ENCODE measurements at regions not wholly inside any gene's neighbourhood (a gene's known extent, or its start where the extent isn't known, plus 50 kb on each side); places are given as distances from the start of the nearest gene placed in this dataset.

DNA sequence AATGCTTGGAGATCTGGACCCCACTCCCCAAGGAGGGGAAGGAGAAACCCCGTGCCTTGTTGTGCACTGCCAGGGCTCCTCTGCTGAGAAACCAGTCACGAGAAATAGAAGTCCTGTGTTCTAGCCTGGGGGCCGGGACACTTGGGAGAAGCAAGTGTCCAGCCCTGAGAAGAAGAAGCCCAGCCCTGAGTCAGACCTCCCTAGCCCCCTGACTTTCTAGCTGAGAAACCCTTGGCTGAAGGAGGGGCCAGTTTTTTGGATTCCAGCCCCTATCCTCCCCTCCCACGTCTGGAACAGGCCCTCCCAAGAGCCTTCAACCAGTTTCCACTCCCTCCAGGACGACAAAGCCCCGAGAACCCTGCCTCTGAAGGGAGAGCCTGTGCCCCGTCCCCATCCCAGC is 100.5 kb downstream of the NAV1 start:
- TF ChIP-seq CTCF (IDR thresholded peaks at IDR 0.05; ENCODE audit: insufficient read depth, low read length) (no peak), POLR2AphosphoS5 (IDR thresholded peaks at IDR 0.05; ENCODE audit: low read depth) (no peak), REST (IDR thresholded peaks at IDR 0.05; ENCODE audit: insufficient replicate concordance, low read depth) (no peak), GABPA (IDR thresholded peaks at IDR 0.05; ENCODE audit: low read depth) (no peak), SPI1 (IDR thresholded peaks at IDR 0.05; ENCODE audit: borderline replicate concordance, low read depth) (no peak)
- H3K4me3 ChIP-seq (replicated peaks; ENCODE audit: insufficient read depth, low read length), result no peak overlapping the region
- no peak for DNase-seq (ENCODE audit: low read depth in 1 of 2, low spot score in 1 of 2)
- H3K27ac ChIP-seq (replicated peaks), result no peak overlapping the region
- no peaks in the 10 kb centered on the region for H3K27me3 ChIP-seq (ENCODE audit: insufficient read depth, poor library complexity, severe bottlenecking)

DNA sequence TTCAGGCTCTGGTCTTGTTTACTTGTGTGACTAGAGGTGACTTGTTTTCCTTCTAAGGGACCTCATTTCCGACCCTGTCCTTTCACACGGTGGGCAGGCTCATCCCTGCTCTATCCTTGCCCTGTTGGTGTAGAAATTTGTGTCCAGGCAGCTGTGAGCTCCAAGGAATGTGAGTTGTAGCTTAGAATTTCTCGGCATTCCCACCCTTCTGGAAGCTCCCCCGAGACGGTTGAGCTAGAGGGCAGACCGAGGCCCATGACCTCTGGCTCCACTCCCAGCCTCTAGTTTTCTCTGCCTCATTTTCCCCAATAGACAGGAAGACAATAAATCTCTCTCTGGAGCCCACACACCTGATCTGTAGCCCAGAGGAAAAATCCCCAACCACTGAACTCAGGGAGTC is 100.9 kb downstream of the NAV1 start:
- Histone ChIP-seq H3K27me3 (ENCODE audit: insufficient read depth, poor library complexity, severe bottlenecking) (no peaks in the 10 kb centered on the region), H3K27ac (replicated peaks) (no peak overlapping the region), H3K4me3 (replicated peaks; ENCODE audit: insufficient read depth, low read length) (no peak overlapping the region)
- no peak for DNase-seq (ENCODE audit: low read depth in 1 of 2, low spot score in 1 of 2)
- no peak for TF ChIP-seq REST (IDR thresholded peaks at IDR 0.05; ENCODE audit: insufficient replicate concordance, low read depth)
- no peak for TF ChIP-seq SPI1 (IDR thresholded peaks at IDR 0.05; ENCODE audit: borderline replicate concordance, low read depth)
- no peak for TF ChIP-seq POLR2AphosphoS5 (IDR thresholded peaks at IDR 0.05; ENCODE audit: low read depth)

- TF ChIP-seq GABPA (IDR thresholded peaks at IDR 0.05; ENCODE audit: low read depth) (no peak), REST (IDR thresholded peaks at IDR 0.05; ENCODE audit: insufficient replicate concordance, low read depth) (no peak), CTCF (IDR thresholded peaks at IDR 0.05; ENCODE audit: insufficient read depth, low read length) (no peak), POLR2AphosphoS5 (IDR thresholded peaks at IDR 0.05; ENCODE audit: low read depth) (no peak), SPI1 (IDR thresholded peaks at IDR 0.05; ENCODE audit: borderline replicate concordance, low read depth) (no peak)
Observed at GRCh38 chr1:201640624-201641023, 101.7 kb downstream of the NAV1 start.

More at GRCh38 chr1:201640624-201641023, 101.7 kb downstream of the NAV1 start:
- Histone ChIP-seq H3K27ac (replicated peaks) (no peak overlapping the region), H3K4me3 (replicated peaks; ENCODE audit: insufficient read depth, low read length) (no peak overlapping the region), H3K27me3 (ENCODE audit: insufficient read depth, poor library complexity, severe bottlenecking) (no peaks in the 10 kb centered on the region)
- no peak for DNase-seq (ENCODE audit: low read depth in 1 of 2, low spot score in 1 of 2)

Measured in HL-60 (cell line).